ENCODE measurements at regions not wholly inside any gene's neighbourhood (a gene's known extent, or its start where the extent isn't known, plus 50 kb on each side); places are given as distances from the start of the nearest gene placed in this dataset.

DNA sequence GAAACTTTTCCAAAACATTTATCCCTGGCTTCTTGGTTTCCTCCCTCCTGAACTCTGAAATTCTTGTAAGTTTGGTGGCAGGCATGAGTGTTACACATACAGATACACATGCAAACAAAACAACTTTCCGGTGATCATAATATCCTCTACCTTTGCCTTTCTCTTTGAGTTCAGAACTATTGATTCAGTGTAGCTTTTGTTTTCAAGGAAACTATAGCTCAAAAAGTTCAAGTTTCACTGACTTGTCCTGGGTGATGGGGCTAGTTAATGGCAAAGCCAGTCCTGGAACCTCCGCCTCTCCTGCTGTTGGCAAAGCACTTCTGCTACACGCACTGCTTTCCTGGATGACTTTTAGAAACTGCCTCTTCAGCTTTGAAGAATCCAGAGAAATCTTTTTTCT is 177.3 kb upstream of the FAT1 start:
- Histone ChIP-seq H3K4me2 (no peak overlapping the region), H3K4me3 (no peak overlapping the region), H3K27ac (no peak overlapping the region), H2AFZ (replicated peaks) (no peak overlapping the region), H3K36me3 (no peaks in the 10 kb centered on the region), H3K4me1 (peaks cover 2% of the 10 kb centered on the region), H3K9ac (no peak overlapping the region), H3K27me3 (no peaks in the 10 kb centered on the region), H4K20me1 (ENCODE audit: low read depth) (no peaks in the 10 kb centered on the region), H3K79me2 (ENCODE audit: low read depth) (no peaks in the 10 kb centered on the region), H3F3A (ENCODE audit: low read depth) (no peaks in the 10 kb centered on the region), H3K9me3 (ENCODE audit: low read depth) (no peaks in the 10 kb centered on the region)
- H3K4me1 Mint-ChIP-seq: no peaks in the 10 kb centered on the region
- no peak for DNase-seq (ENCODE audit: low spot score)
- H3K36me3 Mint-ChIP-seq: no peaks in the 10 kb centered on the region
- H3K4me3 Mint-ChIP-seq: no peak overlapping the region
- peaks cover 2% of the 10 kb centered on the region for H3K27me3 Mint-ChIP-seq (ENCODE audit: insufficient read depth, low read depth)
- TF ChIP-seq, protein P1, sequence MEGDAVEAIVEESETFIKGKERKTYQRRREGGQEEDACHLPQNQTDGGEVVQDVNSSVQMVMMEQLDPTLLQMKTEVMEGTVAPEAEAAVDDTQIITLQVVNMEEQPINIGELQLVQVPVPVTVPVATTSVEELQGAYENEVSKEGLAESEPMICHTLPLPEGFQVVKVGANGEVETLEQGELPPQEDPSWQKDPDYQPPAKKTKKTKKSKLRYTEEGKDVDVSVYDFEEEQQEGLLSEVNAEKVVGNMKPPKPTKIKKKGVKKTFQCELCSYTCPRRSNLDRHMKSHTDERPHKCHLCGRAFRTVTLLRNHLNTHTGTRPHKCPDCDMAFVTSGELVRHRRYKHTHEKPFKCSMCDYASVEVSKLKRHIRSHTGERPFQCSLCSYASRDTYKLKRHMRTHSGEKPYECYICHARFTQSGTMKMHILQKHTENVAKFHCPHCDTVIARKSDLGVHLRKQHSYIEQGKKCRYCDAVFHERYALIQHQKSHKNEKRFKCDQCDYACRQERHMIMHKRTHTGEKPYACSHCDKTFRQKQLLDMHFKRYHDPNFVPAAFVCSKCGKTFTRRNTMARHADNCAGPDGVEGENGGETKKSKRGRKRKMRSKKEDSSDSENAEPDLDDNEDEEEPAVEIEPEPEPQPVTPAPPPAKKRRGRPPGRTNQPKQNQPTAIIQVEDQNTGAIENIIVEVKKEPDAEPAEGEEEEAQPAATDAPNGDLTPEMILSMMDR (IDR thresholded peaks at IDR 0.05): no peak
- TF ChIP-seq EZH2 (IDR thresholded peaks at IDR 0.05) (no peak), EZH2phosphoT487 (IDR thresholded peaks at IDR 0.05) (no peak)
- H3K27ac Mint-ChIP-seq: no peak overlapping the region
- no peaks in the 10 kb centered on the region for H3K9me3 Mint-ChIP-seq

DNA sequence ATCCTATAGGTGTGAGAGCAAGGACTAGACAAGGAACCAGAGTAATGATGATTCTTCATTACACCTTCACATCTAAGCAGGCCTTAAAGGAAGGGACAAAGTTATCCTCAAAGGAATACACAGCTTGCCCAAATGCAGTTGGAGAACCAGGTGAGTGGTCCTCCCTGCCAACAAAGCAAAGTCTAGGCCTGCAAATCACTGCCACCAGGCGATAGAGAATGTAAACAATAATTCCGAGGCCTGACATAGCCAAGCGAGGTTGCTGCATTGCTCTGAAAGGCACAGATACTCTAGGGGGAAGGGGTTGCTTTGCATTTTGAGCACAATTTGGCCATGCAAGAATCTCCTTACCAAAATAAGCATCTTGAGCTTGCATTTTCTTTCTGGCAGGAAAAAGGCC is 178.2 kb upstream of the FAT1 start:
- Mint-ChIP-seq H3K27ac (no peak overlapping the region), H3K4me3 (no peak overlapping the region), H3K36me3 (peaks cover 2% of the 10 kb centered on the region), H3K27me3 (ENCODE audit: insufficient read depth, low read depth) (peaks cover 3% of the 10 kb centered on the region), H3K9me3 (peaks cover 2% of the 10 kb centered on the region), H3K4me1 (no peaks in the 10 kb centered on the region)
- Histone ChIP-seq H3K4me2 (no peak overlapping the region), H3K79me2 (ENCODE audit: low read depth) (no peaks in the 10 kb centered on the region), H3K9me3 (ENCODE audit: low read depth) (no peaks in the 10 kb centered on the region), H3K27ac (no peak overlapping the region), H3K36me3 (no peaks in the 10 kb centered on the region), H3K27me3 (no peaks in the 10 kb centered on the region), H3K9ac (no peak overlapping the region), H3K4me3 (no peak overlapping the region), H3F3A (ENCODE audit: low read depth) (no peaks in the 10 kb centered on the region), H2AFZ (replicated peaks) (no peak overlapping the region), H4K20me1 (ENCODE audit: low read depth) (no peaks in the 10 kb centered on the region), H3K4me1 (peaks cover 2% of the 10 kb centered on the region)
- DNase-seq (ENCODE audit: low spot score): no peak
- no peak for TF ChIP-seq EZH2phosphoT487 (IDR thresholded peaks at IDR 0.05)
- TF ChIP-seq EZH2 (IDR thresholded peaks at IDR 0.05): no peak
- TF ChIP-seq, protein P1 (IDR thresholded peaks at IDR 0.05): no peak

DNA sequence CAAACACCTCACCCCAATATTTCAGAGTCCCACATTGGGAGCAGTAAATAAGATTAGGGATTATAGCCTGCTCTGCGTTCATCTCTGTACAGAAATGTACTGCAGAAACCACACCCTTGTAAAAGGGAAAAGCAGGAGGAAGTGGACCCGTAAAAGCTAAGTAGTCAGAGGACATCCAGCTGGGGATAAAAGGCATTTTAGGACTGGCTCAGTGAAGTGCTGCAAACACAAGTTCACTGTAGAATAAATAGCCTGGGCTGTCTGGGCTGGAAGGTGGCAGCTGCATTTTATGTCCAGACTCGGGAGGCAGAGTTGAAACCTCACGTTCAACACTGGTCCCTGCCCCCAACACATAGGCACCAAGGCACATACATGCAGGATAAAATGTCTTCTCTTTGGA is 178.7 kb upstream of the FAT1 start:
- peaks cover 2% of the 10 kb centered on the region for H3K36me3 Mint-ChIP-seq

More for the DNA sequence above, 178.7 kb upstream of the FAT1 start:
- no peak overlapping the region for H3K4me2 ChIP-seq
- H3K27ac ChIP-seq: no peak overlapping the region
- peaks cover 3% of the 10 kb centered on the region for H3K9me3 Mint-ChIP-seq
- peaks cover 4% of the 10 kb centered on the region for H3K27me3 Mint-ChIP-seq (ENCODE audit: insufficient read depth, low read depth)
- H3K27ac Mint-ChIP-seq: no peak overlapping the region
- H3K4me1 Mint-ChIP-seq: no peaks in the 10 kb centered on the region
- TF ChIP-seq, protein P1 (IDR thresholded peaks at IDR 0.05): no peak
- no peak for TF ChIP-seq EZH2 (IDR thresholded peaks at IDR 0.05)
- no peak for TF ChIP-seq EZH2phosphoT487 (IDR thresholded peaks at IDR 0.05)
- H3K36me3 ChIP-seq: no peaks in the 10 kb centered on the region
- H3K9ac ChIP-seq: no peak overlapping the region
- no peak for DNase-seq (ENCODE audit: low spot score)
- H3K9me3 ChIP-seq (ENCODE audit: low read depth): no peaks in the 10 kb centered on the region
- no peaks in the 10 kb centered on the region for H3K79me2 ChIP-seq (ENCODE audit: low read depth)
- H4K20me1 ChIP-seq (ENCODE audit: low read depth): no peaks in the 10 kb centered on the region
- H3K27me3 ChIP-seq: no peaks in the 10 kb centered on the region
- peaks cover 2% of the 10 kb centered on the region for H3K4me1 ChIP-seq
- no peak overlapping the region for H2AFZ ChIP-seq (replicated peaks)
- no peak overlapping the region for H3K4me3 ChIP-seq
- no peak overlapping the region for H3K4me3 Mint-ChIP-seq
- H3F3A ChIP-seq (ENCODE audit: low read depth): no peaks in the 10 kb centered on the region

Measured in neural progenitor cell (in vitro differentiated cells).